HepG2 (cell line): ENCODE measurements at regions not wholly inside any gene's neighbourhood (a gene's known extent, or its start where the extent isn't known, plus 50 kb on each side); places are given as distances from the start of the nearest gene placed in this dataset.

ENCODE experiments used
- CEBPB ChIP-seq: IDR thresholded peaks from 2 replicates; pipeline ENCODE4 v1.6.1; 2011; ENCODE audit warnings: low read depth, low read length, improper control_type of control experiment, borderline replicate concordance
- EEA1 ChIP-seq: sonication (generic); formaldehyde crosslinking; IDR thresholded peaks from 2 replicates; pipeline ENCODE4 v1.5.1; 2020; ENCODE audit warnings: mild to moderate bottlenecking, missing genetic modification reagents, borderline replicate concordance
- MEIS1 ChIP-seq: sonication (generic); formaldehyde crosslinking; IDR thresholded peaks from 2 replicates; pipeline ENCODE4 v1.9.0; 2021; ENCODE audit warnings: mild to moderate bottlenecking, missing genetic modification reagents, moderate library complexity, borderline replicate concordance
- ZNF556 ChIP-seq: sonication (generic); formaldehyde crosslinking; IDR thresholded peaks from 2 replicates; pipeline ENCODE4 v1.4.0; 2020; ENCODE audit warnings: mild to moderate bottlenecking, missing genetic modification reagents, borderline replicate concordance
- TF ChIP-seq, protein P1 (sequence below): sonication (generic); formaldehyde crosslinking; IDR thresholded peaks from 2 replicates; pipeline ENCODE4 v1.4.0; 2020; ENCODE audit warnings: missing genetic modification reagents
- TF ChIP-seq, protein P2 (sequence below): sonication (generic); formaldehyde crosslinking; IDR thresholded peaks from 2 replicates; pipeline ENCODE4 v1.8.0; 2023; ENCODE audit warnings: mild to moderate bottlenecking, missing genetic modification reagents

DNA sequence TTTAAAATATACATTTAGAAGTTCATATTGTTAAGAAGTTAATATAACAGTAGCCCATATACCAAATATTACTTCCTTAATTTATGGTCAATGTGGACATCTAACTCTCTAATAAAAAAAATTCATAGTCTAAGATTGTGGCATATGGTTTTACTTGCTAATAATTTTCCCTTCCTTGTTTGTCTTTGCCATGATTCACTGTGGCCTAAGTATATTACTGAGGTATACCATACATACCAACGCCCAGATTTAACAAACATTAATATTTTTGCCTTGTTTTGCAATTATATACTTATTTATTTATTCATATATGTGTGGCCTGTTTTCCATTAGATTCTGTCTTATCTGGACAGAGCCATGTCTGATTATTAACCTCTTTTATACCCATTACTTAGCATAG is 54.6 kb upstream of the CCDC150 start:
- TF ChIP-seq EEA1 (CRISPR knock-in tag) (no peak), MEIS1 (CRISPR knock-in tag) (no peak), ZNF556 (CRISPR knock-in tag) (no peak), CEBPB (no peak)
- TF ChIP-seq, protein P1, sequence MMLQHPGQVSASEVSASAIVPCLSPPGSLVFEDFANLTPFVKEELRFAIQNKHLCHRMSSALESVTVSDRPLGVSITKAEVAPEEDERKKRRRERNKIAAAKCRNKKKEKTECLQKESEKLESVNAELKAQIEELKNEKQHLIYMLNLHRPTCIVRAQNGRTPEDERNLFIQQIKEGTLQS = no peak
- TF ChIP-seq, protein P2, sequence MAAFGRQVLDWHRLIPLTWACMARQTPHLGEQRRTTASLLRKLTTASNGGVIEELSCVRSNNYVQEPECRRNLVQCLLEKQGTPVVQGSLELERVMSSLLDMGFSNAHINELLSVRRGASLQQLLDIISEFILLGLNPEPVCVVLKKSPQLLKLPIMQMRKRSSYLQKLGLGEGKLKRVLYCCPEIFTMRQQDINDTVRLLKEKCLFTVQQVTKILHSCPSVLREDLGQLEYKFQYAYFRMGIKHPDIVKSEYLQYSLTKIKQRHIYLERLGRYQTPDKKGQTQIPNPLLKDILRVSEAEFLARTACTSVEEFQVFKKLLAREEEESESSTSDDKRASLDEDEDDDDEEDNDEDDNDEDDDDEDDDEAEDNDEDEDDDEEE (CRISPR knock-in tag) = no peak
